ENCODE measurements at regions not wholly inside any gene's neighbourhood (a gene's known extent, or its start where the extent isn't known, plus 50 kb on each side); places are given as distances from the start of the nearest gene placed in this dataset.

GRCh38 chr13:67664502-67664901, 434.4 kb upstream of the PCDH9 start:
- no peak for DNase-seq (ENCODE audit: low read depth in 2 of 2)

GRCh38 chr13:67662997-67663396, 432.9 kb upstream of the PCDH9 start:
- DNase-seq (ENCODE audit: low read depth in 2 of 2) = no peak

GRCh38 chr13:67652887-67653286, 422.8 kb upstream of the PCDH9 start:
- no peak for DNase-seq (ENCODE audit: low read depth in 2 of 2)

DNA sequence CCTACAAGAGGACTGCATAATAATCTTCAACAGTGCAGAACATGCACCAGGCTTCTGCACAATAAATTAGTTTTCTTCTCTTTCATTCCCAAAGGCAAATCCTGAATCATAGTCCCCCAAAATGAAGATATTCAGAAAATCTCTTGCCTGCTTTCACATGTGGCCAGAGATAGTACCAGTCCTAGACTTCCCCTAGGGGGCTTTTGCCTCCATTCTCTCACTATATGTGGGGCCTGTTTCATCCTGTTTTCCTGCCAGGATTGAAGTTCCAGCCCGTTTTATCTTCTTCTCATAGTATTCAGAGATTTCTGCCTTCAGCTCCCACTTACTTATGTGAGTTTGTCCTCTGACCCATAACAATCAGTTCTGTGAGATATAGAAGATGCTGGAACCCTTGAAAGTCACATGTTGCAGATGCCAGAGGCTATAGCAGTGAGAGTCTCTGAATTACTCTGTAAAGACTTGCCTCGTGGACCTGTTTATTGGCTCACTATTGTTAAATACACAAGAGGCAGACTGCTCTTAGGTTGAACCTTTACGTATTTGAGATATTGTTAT, 421.9 kb upstream of the PCDH9 start:
- DNase-seq (ENCODE audit: low read depth in 2 of 2) = no peak

DNA sequence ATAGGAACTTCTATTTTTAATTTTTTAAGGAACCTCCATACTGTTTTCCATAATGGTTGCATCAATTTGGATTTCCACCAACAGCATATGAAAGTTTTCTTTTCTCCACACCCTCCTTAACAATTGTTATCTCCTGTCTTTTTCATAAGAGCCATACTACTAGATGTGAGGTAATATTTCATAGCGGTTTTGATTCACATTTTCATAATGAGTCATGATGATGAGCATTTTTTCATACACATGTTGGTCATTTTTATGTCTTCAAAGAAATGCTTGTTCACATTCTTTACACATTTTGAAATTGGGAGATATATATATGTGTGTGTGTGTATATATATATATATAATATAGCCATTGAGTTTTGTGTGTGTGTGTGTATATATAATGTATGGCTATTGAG, 420.3 kb upstream of the PCDH9 start:
- no peak for DNase-seq (ENCODE audit: low read depth in 2 of 2)

DNA sequence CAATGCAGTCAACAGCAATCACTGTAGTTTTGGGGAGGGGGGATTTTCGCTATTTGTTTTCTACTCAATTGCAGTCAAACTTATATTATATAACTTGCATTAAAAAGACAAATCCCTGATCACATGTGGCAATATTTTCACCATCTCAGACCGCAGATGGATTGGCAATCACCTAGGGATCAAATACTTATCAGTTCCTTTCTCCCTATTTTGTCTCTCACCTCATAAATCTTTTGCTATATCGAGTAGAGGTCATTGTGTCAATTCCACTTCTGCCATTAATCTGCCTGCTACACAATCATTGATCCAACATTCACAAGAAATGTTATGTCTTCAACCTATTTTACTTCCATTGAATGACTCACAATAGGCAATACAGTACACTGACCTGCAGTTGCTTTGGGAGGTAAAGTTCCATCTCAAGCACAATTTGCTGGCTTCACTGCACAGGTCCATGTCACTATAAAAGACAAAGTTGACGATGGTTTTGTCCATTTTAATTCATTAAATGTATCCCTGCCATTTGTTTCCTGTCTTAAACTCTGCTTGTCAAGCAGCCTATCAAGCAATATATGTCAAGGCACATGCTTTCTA, 415.8 kb upstream of the PCDH9 start:
- DNase-seq (ENCODE audit: low read depth in 2 of 2) = no peak

GRCh38 chr13:67643516-67644055, 413.4 kb upstream of the PCDH9 start:
- DNase-seq (ENCODE audit: low read depth in 2 of 2) = no peak

- DNase-seq (ENCODE audit: low read depth in 2 of 2) = no peak
Measured at GRCh38 chr13:67642657-67643056, 412.5 kb upstream of the PCDH9 start.

- DNase-seq (ENCODE audit: low read depth in 2 of 2) = no peak
Measured at GRCh38 chr13:67635754-67636153, 405.6 kb upstream of the PCDH9 start.

DNA sequence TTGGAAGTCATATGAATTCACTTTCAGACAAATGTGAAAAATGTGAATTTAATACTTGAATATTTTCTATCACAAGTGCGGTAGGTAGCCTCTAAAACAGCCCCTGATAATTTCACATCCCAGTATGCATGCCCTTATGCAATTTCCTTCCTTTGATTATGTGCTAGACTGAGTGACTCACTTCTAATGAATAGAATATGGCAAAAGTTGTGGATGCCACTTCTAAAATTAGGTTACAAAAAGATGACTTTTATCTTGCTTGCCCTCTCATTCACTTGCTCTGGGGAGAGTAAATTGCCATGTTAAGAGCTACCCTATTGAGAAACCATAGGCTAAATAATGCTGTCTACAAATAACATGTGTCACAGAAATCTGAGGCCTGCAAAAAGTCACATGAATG, 402.5 kb upstream of the PCDH9 start:
- peak in 1 of 2 experiments; percentile 13 for DNase-seq (ENCODE audit: low read depth in 2 of 2)

DNA sequence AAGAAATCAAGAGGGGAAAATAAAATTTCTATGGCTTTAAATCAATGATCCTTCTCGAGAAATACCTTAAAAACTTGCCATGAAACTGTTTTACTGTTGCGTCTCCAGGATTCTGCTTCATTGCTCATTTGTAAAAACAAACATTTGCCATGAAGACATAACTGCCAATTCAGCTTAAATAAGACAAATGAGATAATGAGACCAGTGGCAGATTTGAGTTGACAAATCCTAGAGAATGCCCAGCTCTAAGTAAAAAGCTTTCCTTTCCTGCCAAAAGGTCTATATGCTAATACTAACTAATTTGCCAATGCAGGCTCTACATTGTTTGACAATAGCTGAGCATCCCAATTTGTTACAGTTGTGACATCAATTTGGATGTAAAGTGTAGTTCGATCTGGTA, 400.5 kb upstream of the PCDH9 start:
- no peak for DNase-seq (ENCODE audit: low read depth in 2 of 2)

DNA sequence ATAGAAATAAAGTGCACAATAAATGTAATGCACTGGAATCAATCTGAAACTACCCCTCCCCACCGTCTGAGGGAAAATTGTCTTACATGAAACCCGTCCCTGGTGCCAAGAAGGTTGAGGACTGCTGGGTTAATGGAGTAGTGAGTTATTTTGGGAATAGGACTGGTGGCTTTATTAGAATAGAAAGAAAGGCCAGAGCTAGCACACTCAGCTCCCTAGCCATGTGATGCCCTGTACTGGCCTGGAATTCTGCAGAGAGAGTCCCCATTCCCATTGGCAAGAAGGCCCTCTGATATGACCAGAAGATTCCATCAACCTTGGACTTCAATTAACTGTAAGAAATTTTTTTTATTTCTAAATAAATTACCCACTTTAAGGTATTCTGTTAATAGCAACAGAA, 393.5 kb upstream of the PCDH9 start:
- DNase-seq (ENCODE audit: low read depth in 2 of 2) = no peak

DNA sequence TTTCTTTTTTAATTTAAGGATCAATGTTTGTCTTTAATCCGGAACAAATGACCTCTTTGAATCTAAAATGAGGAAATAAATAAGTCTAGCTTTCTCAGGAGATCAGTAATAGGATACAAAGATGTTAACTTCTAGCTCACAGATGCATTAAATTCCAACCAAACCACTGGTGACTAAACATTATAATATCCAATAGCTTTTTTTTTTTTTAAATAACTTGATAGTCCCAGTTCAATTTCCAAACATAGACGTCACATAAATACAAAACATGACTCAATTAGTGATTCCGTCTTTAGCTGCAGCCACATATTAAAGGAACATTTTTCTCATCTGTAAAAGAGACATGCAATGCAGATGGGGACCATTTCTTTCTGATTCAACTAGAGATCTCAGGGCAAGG, 390.5 kb upstream of the PCDH9 start:
- peak; percentile 41 to 52 for DNase-seq (ENCODE audit: low read depth in 2 of 2)

DNA sequence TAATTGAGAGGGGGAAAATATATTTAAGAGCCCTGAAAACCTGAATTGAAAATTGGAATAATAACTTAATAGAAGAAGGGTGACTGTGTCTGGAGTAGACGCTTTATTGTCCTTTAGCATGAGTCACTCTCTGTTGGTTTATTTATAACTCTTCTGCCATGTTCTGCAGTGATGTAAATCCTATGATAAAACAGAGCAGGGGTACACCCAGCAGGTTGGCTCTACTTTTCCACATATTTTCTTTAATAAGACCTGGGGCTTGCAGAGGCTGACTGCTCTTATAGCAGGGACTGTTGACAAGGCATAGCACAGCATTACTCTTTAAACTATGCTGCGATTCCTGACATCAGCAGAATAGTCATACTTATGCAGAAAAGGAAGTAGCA, 389.9 kb upstream of the PCDH9 start:
- DNase-seq (ENCODE audit: low read depth in 2 of 2) = no peak

DNA sequence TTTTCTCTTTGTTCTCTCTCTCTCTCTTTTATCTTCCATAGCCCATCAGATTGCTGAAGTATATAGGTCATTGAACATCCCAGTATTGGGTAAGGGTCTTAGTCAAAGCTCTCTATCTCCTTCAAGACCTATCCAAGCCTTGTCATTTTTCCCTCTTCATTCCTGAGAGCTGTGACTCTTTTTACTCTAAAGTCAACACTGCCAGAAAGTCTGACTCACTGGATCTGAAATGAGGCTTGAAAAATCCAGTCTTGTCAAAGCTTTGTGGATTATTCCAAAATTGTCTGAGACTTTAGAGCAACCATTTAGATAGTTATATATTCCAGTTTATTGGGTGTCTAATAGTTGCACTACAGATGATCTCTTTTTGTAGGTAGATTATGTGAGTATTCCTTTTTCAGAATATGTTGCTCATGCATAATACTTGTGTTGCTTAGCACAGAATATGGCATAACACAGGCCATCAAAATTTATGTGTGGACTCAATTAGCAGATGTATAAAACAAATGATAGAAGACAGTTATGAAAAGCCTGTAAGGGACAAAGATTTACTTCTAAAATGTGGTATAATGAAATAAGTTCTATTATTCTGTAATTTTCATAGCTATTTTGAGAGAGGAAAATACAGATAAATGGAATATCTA, 389.3 kb upstream of the PCDH9 start:
- DNase-seq (ENCODE audit: low read depth in 2 of 2) = peak in 1 of 2 experiments; percentile 13

DNA sequence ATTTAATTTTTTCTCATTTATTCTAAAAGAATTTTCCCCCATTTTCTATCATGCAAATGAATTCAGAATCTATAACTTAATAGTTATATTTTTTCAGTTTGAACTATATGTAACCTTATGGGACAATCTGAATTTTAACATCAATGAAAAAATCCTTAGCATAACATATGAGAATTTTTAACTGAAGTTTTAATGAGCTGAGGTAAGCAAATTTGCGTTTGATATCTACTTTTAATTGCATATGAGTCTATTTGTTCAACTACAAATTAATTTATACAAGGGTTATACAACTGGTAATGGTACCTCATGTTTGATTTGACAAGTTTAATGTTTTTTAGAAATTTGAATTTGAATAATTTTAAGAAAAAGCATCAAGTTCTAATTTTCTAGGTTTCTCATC, 384.4 kb upstream of the PCDH9 start:
- DNase-seq (ENCODE audit: low read depth in 2 of 2) = no peak

DNA sequence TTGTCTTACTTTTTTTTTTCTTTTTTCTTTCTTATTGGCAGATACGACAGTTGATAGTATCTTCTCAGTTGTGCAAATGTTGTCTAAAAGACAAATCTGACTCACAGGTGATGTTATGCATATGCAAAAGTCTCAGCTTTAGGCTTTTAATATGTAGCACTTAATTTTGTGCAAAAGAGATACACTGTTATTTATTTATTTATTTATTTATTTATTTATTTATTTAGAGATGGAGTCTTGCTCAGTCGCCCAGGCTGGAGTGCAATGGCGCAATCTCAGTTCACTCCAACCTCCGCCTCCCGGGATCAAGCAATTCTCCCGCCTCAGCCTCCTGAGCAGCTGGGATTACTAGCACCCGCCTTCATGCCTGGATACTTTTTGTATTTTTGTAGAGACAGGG, 383.9 kb upstream of the PCDH9 start:
- no peak for DNase-seq (ENCODE audit: low read depth in 2 of 2)

GRCh38 chr13:67588607-67589006, 358.5 kb upstream of the PCDH9 start:
- DNase-seq (ENCODE audit: low read depth in 2 of 2) = no peak

GRCh38 chr13:67577361-67577760, 347.2 kb upstream of the PCDH9 start:
- DNase-seq (ENCODE audit: low read depth in 2 of 2) = no peak

DNA sequence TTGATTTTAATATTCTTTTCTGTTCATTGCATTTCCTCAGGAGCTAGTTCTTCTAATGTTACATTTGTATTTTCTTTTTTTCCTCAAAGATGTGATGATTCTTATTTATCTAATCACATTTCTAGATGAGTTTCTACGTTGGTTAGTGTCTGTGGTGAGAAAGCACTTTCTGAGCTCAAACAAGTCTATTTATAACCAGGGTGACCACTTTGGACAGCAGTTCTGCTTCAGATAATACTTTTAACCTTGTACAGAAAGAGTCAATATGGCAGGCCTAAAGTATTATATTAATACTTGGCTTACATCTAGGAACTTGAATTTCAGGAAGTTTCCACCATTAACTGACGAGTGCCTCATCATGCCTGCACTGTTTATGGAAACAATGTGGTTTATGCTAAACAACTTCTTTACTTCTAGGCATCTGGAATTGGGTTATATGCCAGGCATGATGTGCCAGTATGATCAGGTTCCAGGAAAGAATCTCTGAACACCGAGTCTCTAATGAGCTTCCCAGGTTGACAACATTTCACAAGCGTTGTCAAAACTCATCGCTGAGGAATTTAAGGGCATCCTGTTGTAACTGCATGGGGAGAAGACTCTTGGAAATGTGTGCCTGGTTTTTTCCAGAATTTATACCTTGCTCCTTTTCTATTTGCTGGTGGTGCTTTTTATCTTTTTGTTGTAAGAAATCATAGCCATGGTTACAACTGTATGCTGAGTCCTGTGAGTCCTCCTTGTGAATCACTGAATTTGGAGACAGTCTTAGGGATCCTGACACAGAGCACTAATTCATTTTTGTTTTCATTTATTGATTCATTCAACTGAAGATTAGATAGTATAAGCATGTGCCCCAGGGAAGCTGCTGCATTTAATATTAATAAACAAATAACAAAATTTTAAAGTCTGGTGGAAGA, 344.4 kb upstream of the PCDH9 start:
- no peak for DNase-seq (ENCODE audit: low read depth in 2 of 2)

DNA sequence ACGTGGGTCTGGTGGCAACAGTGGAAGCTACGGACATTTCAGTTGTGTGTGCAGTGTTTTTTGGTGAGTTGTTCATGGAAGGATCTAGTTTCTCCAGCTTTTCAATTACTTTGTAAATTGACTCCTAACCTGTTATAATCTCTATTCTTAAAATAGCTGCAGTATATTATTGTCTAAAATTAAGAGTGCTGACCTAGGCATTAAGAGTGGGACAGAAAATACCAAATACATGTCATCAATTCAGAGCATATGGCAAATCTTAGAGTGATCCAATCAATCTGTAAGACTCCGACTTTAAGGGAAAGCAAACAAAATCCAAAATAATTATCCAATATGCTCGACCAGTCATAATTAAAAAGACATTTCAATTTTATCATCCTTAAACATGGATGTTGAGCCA, 338.1 kb upstream of the PCDH9 start:
- no peak for DNase-seq (ENCODE audit: low read depth in 2 of 2)

GRCh38 chr13:67557642-67558241, 327.6 kb upstream of the PCDH9 start:
- DNase-seq (ENCODE audit: low read depth in 2 of 2) = no peak

All from fibroblast of skin of left biceps (primary cell).